ENCODE measurements at regions not wholly inside any gene's neighbourhood (a gene's known extent, or its start where the extent isn't known, plus 50 kb on each side); places are given as distances from the start of the nearest gene placed in this dataset.

- no peaks in the 10 kb centered on the region for H3K36me3 ChIP-seq (ENCODE audit: control insufficient read depth, insufficient read depth, low read length)
- peak; percentile 85 for DNase-seq (ENCODE audit: low read depth)
- H3K4me3 ChIP-seq (ENCODE audit: low read depth, low read length) = no peak overlapping the region
- no peak for FAIRE-seq
- H3K27me3 ChIP-seq (ENCODE audit: control insufficient read depth, insufficient read depth, low read length) = no peaks in the 10 kb centered on the region
- TF ChIP-seq CTCF (IDR thresholded peaks at IDR 0.05; ENCODE audit: insufficient read depth, low read length, severe bottlenecking) = no peak
Observed at GRCh38 chr2:156083763-156084493, 248.6 kb downstream of the NR4A2 start.

- no peaks in the 10 kb centered on the region for H3K27me3 ChIP-seq (ENCODE audit: control insufficient read depth, insufficient read depth, low read length)
- H3K36me3 ChIP-seq (ENCODE audit: control insufficient read depth, insufficient read depth, low read length) = no peaks in the 10 kb centered on the region
- TF ChIP-seq CTCF (IDR thresholded peaks at IDR 0.05; ENCODE audit: insufficient read depth, low read length, severe bottlenecking) = no peak
- DNase-seq (ENCODE audit: low read depth) (no peak), FAIRE-seq (no peak)
- no peak overlapping the region for H3K4me3 ChIP-seq (ENCODE audit: low read depth, low read length)
Observed at GRCh38 chr2:156079845-156080244, 252.7 kb downstream of the NR4A2 start.

- Histone ChIP-seq H3K27me3 (ENCODE audit: control insufficient read depth, insufficient read depth, low read length) (no peaks in the 10 kb centered on the region), H3K36me3 (ENCODE audit: control insufficient read depth, insufficient read depth, low read length) (no peaks in the 10 kb centered on the region), H3K4me3 (ENCODE audit: low read depth, low read length) (no peak overlapping the region)
- TF ChIP-seq CTCF (IDR thresholded peaks at IDR 0.05; ENCODE audit: insufficient read depth, low read length, severe bottlenecking) = no peak
- FAIRE-seq (peak; percentile 83), DNase-seq (ENCODE audit: low read depth) (peak; percentile 75)
Observed at GRCh38 chr2:156077041-156077742, 255.3 kb downstream of the NR4A2 start.

- Histone ChIP-seq H3K27me3 (ENCODE audit: control insufficient read depth, insufficient read depth, low read length) (no peaks in the 10 kb centered on the region), H3K36me3 (ENCODE audit: control insufficient read depth, insufficient read depth, low read length) (no peaks in the 10 kb centered on the region), H3K4me3 (ENCODE audit: low read depth, low read length) (no peak overlapping the region)
- TF ChIP-seq CTCF (IDR thresholded peaks at IDR 0.05; ENCODE audit: insufficient read depth, low read length, severe bottlenecking) = peak; percentile 17
- FAIRE-seq = no peak
- no peak for DNase-seq (ENCODE audit: low read depth)
Observed at GRCh38 chr2:156065912-156066311, 266.6 kb downstream of the NR4A2 start.

GRCh38 chr2:156064540-156064939 is 268.0 kb downstream of the NR4A2 start:
- Histone ChIP-seq H3K4me3 (ENCODE audit: low read depth, low read length) (no peak overlapping the region), H3K36me3 (ENCODE audit: control insufficient read depth, insufficient read depth, low read length) (no peaks in the 10 kb centered on the region), H3K27me3 (ENCODE audit: control insufficient read depth, insufficient read depth, low read length) (no peaks in the 10 kb centered on the region)
- no peak for FAIRE-seq
- TF ChIP-seq CTCF (IDR thresholded peaks at IDR 0.05; ENCODE audit: insufficient read depth, low read length, severe bottlenecking) = no peak
- DNase-seq (ENCODE audit: low read depth) = peak; percentile 71

Data from bronchial epithelial cell (primary cell).